ENCODE measurements at regions not wholly inside any gene's neighbourhood (a gene's known extent, or its start where the extent isn't known, plus 50 kb on each side); places are given as distances from the start of the nearest gene placed in this dataset.

DNA sequence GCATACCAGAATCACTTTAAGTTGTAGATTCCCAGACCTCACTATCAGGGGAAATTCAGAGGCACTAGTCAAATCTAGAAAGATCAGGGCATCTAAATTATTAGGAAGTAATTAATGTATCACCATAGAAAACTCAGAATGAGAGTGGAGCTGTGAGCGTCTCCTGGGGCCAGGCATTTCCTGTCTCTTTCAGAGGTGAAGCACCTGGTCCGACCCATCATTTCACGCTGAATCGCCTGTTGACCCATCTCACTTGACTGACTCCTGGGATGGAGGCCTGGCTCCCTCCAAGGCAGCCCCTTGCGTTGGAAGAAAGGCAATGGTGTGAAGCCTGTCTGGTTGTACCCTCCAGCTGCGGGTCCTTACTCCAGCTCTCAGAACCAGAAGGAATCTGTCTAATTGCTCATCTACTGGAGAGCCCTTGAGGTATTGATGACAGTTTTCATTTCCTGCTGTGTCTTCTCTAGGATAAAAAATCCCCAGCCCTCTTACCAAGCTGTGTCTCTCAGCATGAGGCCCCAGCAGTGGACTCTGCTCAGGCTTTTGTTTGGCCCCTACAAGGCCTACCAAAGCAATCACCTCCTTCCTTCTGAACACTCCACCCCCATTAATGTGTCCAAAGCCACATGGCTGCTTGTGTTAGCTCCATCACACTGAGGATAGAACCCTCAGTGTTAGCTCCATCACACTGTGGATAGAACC, 93.2 kb upstream of the SYT13 start:
- TF ChIP-seq, protein P1, sequence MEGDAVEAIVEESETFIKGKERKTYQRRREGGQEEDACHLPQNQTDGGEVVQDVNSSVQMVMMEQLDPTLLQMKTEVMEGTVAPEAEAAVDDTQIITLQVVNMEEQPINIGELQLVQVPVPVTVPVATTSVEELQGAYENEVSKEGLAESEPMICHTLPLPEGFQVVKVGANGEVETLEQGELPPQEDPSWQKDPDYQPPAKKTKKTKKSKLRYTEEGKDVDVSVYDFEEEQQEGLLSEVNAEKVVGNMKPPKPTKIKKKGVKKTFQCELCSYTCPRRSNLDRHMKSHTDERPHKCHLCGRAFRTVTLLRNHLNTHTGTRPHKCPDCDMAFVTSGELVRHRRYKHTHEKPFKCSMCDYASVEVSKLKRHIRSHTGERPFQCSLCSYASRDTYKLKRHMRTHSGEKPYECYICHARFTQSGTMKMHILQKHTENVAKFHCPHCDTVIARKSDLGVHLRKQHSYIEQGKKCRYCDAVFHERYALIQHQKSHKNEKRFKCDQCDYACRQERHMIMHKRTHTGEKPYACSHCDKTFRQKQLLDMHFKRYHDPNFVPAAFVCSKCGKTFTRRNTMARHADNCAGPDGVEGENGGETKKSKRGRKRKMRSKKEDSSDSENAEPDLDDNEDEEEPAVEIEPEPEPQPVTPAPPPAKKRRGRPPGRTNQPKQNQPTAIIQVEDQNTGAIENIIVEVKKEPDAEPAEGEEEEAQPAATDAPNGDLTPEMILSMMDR (IDR thresholded peaks at IDR 0.05; ENCODE audit: insufficient read depth, low read length) = no peak
- no peak for TF ChIP-seq POLR2AphosphoS5 (IDR thresholded peaks at IDR 0.05; ENCODE audit: low read depth)
- TF ChIP-seq, protein P2, sequence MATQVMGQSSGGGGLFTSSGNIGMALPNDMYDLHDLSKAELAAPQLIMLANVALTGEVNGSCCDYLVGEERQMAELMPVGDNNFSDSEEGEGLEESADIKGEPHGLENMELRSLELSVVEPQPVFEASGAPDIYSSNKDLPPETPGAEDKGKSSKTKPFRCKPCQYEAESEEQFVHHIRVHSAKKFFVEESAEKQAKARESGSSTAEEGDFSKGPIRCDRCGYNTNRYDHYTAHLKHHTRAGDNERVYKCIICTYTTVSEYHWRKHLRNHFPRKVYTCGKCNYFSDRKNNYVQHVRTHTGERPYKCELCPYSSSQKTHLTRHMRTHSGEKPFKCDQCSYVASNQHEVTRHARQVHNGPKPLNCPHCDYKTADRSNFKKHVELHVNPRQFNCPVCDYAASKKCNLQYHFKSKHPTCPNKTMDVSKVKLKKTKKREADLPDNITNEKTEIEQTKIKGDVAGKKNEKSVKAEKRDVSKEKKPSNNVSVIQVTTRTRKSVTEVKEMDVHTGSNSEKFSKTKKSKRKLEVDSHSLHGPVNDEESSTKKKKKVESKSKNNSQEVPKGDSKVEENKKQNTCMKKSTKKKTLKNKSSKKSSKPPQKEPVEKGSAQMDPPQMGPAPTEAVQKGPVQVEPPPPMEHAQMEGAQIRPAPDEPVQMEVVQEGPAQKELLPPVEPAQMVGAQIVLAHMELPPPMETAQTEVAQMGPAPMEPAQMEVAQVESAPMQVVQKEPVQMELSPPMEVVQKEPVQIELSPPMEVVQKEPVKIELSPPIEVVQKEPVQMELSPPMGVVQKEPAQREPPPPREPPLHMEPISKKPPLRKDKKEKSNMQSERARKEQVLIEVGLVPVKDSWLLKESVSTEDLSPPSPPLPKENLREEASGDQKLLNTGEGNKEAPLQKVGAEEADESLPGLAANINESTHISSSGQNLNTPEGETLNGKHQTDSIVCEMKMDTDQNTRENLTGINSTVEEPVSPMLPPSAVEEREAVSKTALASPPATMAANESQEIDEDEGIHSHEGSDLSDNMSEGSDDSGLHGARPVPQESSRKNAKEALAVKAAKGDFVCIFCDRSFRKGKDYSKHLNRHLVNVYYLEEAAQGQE (IDR thresholded peaks at IDR 0.05; ENCODE audit: insufficient replicate concordance, low read depth) = no peak
- TF ChIP-seq GABPA (IDR thresholded peaks at IDR 0.05; ENCODE audit: low read depth) = no peak
- TF ChIP-seq SPI1 (IDR thresholded peaks at IDR 0.05; ENCODE audit: borderline replicate concordance, low read depth) = no peak

Data from HL-60 (cell line).